HG03520 (cell line): ENCODE measurements at regions not wholly inside any gene's neighbourhood (a gene's known extent, or its start where the extent isn't known, plus 50 kb on each side); places are given as distances from the start of the nearest gene placed in this dataset.

ENCODE experiments used
- ATAC-seq: cut with Tn5 transposase; IDR thresholded peaks from one replicate; pipeline ENCODE4 v1.9.1; 2021; ENCODE audit warnings: mild to moderate bottlenecking, moderate library complexity; ENCODE audit not compliant: unreplicated experiment

DNA sequence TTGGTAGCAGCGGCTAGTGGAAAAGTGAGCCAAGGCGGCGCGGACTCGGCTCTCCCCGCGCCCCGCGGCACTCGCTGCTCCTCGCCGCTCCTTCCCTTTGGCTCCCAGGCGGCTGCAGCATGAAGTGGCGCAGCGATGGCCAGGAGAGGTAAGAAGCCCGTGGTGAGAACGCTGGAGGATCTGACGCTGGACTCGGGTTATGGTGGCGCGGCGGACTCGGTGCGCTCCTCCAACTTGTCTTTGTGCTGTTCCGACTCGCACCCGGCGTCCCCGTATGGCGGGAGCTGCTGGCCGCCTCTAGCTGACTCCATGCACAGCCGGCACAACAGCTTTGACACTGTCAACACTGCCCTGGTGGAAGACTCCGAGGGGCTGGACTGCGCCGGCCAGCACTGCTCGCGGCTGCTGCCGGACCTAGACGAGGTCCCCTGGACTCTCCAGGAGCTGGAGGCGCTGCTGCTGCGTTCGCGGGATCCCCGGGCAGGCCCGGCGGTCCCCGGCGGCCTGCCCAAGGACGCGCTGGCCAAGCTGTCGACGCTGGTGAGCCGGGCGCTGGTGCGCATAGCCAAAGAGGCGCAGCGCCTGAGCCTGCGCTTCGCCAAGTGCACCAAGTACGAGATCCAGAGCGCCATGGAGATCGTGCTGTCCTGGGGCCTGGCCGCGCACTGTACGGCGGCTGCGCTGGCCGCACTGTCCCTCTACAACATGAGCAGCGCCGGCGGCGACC is 225.6 kb upstream of the CRY1 start:
- ATAC-seq: no peak

GRCh38 chr12:107319533-107320032 is 226.2 kb upstream of the CRY1 start:
- ATAC-seq: no peak

- no peak for ATAC-seq
Measured at GRCh38 chr12:107320033-107320928, 226.9 kb upstream of the CRY1 start.

DNA sequence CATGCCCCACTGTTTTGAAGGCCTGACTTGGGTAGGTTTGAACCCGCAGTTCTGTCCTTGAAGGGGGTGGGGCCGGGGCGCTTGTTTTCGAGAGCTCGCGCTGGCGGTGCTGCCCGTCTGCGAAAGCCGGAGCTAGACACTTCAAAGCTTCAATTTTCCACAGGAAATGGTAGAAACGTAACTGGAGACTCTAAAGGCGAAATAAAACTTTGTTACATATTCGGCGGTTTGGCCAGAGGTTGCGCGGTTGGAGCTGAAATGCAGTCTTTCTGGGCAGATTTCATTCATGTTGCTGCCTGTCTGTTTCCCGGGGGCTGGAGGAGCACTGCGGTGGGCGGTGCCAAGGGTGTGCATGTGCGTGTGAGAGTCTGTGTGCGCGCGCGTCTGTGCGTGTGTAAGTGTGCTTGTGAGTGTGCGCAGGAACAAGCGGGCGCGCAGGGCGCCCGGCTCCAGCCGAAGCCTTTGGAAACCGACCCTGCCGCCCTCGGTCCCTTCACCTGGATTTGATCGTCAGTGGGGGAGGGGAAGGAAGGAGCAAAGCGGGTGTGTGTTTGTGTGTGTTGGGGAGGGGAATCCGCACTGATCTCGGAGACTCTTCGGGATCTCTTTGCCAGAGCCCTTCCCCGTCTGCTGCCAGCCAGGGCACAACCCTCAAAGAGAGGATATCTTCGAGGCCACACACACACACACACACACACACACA is 227.7 kb upstream of the CRY1 start:
- no peak for ATAC-seq

DNA sequence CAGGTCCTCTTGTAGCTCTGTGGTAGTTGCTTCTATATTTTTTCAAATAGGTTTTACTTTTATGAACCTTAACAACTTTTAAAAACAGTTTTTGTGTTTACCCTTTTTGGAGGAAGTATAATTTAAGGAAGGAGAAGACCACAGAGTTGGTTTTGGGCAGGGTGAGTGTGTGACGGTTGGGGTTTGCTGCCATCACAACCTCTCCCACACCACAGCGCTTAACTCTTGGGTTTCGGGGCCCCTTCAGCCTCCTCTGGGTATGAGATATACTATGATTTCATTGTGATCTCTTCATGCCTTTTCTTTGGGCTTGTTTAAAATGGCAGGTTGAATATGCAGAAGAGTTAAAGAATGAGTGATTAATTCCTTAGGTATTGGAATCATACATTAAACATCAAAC is 228.7 kb upstream of the CRY1 start:
- ATAC-seq: no peak

DNA sequence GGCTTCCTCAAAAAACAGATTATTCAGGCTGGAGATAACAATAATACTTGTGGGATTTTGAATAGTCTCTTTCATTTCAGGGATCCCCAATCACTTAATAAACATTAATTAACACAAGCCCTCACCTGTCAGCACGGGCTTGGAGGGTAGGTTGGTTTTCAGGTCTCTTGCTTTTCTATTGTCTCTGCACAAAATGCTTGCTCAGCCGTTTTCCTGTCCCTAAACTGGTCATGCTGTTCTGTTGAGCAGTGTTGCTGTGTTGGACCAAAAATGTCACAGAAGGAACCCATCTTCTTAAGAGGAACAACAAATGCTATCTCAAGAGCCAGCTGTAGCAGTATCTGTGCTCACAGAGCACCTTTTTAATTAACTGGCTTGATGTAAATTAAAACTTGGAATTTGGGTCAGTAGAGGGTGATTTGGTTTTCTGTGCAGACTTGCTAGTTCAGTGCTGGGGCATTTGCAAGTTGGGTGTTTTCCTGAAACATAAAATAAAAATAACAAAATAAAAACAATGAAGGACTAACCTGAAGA is 231.8 kb upstream of the CRY1 start:
- ATAC-seq: no peak

GRCh38 chr12:107326237-107326636 is 232.9 kb upstream of the CRY1 start:
- no peak for ATAC-seq

DNA sequence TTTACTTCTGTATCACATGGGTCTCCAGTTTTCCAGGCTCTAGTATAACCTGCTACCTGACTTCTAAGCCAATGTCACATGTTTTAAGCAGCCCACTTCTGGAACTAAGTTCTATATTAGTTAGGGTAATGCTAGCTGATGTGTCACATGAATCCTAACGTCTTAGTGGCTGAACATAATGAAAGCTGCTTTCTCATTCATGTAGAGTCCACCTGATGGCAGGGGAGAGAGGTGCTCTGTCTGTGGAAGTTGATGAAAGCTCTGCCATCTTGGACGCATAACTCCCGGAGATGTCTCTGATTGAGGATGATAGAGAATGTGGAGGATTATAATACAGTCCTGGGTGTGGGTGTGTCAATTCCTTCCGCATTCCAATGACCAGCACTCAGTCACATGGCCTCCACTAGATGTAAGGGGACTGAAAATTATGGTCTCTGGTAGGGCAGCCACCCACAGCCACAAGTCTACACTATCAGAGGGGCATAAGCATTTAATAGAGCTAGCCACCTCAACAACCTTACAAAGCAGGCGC is 234.4 kb upstream of the CRY1 start:
- no peak for ATAC-seq

DNA sequence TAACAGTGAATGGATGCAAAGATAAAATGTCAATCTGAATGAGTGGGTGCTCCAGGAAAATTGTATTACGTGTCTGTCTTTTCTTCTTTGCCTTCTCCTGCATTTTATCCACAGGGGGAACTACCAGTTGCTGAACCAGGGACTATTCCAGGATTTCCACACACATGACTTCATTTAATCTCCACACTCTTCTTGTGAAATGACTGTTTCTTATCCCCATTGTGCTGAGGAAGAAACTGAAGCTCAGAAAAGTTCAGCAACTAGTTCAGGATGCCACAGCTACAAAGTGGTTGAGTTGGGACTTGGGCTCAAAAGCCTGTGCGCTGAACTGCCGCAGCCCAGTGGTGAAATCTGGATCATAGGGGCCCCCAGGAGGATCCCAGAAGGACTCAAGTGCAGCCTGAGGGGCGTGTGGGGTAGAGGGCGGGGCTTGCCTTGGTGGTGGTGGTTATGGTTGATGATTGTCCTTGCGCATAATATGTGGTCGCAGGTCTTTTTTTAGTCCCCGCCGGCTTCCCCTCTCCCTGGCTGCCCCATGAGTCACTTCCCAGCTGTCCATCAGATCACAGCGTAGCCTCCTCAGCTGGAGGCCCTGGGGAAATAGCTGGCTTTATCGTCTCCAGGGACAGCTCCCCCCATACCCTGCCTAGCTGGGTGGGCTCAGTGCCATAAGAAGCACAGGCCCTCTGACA is 235.2 kb upstream of the CRY1 start:
- no peak for ATAC-seq

DNA sequence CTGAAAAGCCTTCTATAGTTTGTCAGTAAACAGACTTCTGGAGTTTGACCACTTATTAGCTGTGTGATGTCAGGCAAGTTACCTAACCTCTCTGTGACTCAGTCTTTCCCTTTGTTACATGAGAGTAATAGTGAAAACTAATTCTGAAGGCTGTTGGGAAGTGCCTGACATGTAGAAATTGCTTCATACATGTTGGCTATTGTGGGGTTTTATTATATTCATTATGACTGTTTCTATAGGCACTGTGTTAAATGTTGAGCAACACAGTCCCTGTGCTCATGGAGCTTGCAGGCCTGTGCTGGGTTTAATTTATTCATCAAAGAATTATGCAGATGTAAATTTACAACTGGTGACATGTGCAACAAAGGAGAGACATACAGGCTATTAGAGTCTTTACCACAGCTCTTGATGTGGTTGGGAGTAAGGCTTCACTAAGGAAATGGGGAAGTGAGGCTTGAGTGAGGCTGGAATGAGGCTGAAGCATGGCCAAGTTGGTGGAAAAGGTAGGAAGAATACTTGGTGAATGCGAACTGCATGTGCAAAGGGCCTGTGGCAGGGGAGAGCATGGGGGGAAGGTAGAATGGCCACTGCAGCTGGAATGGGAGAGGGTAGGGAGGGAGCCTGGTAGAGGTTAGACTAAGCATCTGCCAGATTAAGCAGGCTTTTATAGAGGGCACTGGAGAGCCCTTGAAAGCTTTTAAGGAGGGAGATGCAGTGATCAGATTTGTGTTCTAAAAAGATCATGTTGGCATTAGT is 236.4 kb upstream of the CRY1 start:
- no peak for ATAC-seq

GRCh38 chr12:107330831-107331431 is 237.6 kb upstream of the CRY1 start:
- ATAC-seq: no peak

GRCh38 chr12:107331471-107331870 is 238.1 kb upstream of the CRY1 start:
- ATAC-seq: no peak

- ATAC-seq: no peak
Measured at GRCh38 chr12:107331912-107332311, 238.6 kb upstream of the CRY1 start.

DNA sequence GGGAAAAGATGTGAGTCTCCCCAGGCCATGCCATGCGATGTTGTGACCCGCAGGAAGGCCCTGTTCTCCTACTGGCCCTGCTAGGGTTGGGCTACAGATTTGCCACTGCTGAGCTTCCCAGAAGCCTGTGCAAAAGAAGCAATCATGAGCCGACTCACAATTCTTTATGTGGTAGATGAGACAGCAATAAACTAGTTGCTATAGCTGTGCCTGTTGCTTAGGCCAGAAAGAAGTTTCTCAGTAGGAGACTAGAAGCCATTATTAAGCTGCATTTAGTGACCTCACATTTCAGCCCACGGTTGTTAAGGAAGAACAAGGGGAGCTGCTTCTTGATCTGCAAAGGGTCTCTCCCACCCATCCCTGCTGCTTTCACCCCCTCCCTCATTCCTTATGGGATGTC is 239.4 kb upstream of the CRY1 start:
- no peak for ATAC-seq

- no peak for ATAC-seq
Measured at GRCh38 chr12:107335802-107336570, 242.6 kb upstream of the CRY1 start.

DNA sequence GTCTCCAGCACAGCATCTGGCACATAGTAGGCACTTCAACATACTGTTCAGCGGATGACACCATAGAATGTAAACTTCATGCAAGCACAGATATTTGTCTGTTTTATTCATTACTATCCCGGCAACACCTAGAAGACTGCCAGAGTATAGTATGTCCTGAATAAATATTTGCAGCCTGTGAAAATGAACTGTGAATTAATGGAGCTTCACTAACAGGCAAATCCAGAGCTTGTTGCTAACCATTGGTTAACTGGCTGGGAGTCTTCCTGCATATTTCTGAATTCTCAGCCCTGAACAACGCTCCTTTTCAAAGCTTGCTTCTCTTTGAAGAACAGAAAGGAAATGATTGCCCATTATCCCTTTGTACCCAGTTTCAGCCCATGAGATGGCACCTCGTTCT is 243.3 kb upstream of the CRY1 start:
- no peak for ATAC-seq

GRCh38 chr12:107337346-107338095 is 244.2 kb upstream of the CRY1 start:
- ATAC-seq: no peak

DNA sequence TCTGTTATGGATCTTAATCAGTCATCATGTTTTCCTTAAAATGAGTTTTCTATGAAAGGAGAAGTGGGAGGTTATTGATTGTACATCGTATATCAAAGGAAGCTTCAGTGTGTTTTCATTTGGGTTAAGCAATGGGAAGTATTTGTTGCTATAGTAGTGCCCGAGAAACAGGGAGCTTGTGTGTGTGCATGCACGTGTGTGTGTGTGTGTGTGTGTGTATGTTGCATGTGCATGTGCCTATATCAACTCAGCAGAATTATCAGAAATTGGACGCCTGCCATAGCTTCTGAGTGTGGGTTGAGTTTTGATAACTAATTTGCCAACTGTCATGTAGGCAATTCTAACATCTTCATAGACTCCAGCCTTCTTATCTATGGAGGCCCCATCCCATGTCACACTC is 246.1 kb upstream of the CRY1 start:
- ATAC-seq: no peak
